ENCODE measurements at regions not wholly inside any gene's neighbourhood (a gene's known extent, or its start where the extent isn't known, plus 50 kb on each side); places are given as distances from the start of the nearest gene placed in this dataset.

DNA sequence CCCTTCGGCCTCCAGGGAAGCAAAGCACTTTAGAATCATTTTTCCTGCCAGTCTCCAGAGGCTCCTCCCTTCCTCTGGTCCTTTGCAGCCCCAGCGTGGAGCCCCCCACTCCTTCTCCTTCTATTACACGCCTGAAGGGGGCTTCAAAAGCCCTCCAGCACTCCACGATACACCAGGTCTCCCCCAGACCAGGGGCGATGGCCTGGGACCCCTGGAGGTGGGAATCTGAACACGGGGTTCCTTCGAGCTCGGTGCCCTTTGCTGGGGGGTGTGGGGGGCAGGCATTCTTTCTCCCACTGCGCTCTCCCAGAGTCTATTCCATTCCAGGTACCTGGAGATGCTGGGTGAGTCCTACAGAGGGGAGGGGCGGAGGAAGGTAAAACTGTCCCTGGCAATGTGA is 97.6 kb downstream of the HMX1 start:
- TF ChIP-seq, protein P1, sequence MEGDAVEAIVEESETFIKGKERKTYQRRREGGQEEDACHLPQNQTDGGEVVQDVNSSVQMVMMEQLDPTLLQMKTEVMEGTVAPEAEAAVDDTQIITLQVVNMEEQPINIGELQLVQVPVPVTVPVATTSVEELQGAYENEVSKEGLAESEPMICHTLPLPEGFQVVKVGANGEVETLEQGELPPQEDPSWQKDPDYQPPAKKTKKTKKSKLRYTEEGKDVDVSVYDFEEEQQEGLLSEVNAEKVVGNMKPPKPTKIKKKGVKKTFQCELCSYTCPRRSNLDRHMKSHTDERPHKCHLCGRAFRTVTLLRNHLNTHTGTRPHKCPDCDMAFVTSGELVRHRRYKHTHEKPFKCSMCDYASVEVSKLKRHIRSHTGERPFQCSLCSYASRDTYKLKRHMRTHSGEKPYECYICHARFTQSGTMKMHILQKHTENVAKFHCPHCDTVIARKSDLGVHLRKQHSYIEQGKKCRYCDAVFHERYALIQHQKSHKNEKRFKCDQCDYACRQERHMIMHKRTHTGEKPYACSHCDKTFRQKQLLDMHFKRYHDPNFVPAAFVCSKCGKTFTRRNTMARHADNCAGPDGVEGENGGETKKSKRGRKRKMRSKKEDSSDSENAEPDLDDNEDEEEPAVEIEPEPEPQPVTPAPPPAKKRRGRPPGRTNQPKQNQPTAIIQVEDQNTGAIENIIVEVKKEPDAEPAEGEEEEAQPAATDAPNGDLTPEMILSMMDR (IDR thresholded peaks at IDR 0.05; ENCODE audit: extremely low read depth in 1 of 2, insufficient read depth in 1 of 2, low read depth in 1 of 2, low read length in 2 of 2), result no peak
- TF ChIP-seq POLR2A (IDR thresholded peaks at IDR 0.05; ENCODE audit: low read depth, low read length), result no peak
- no peak for TF ChIP-seq POLR2AphosphoS5 (IDR thresholded peaks at IDR 0.05; ENCODE audit: insufficient read depth, low read depth, low read length)
- TF ChIP-seq EZH2 (IDR thresholded peaks at IDR 0.05; ENCODE audit: borderline replicate concordance, low read depth, low read length, severe bottlenecking), result no peak
- no peak for TF ChIP-seq JUN (IDR thresholded peaks at IDR 0.05; ENCODE audit: borderline replicate concordance, insufficient read depth, insufficient read length, low read depth)
- no peak for TF ChIP-seq MYC (IDR thresholded peaks at IDR 0.05; ENCODE audit: low read depth, low read length)
- TF ChIP-seq, protein P2, sequence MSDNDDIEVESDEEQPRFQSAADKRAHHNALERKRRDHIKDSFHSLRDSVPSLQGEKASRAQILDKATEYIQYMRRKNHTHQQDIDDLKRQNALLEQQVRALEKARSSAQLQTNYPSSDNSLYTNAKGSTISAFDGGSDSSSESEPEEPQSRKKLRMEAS (IDR thresholded peaks at IDR 0.05; ENCODE audit: insufficient read depth, insufficient read length), result no peak
- TF ChIP-seq FOS (IDR thresholded peaks at IDR 0.05; ENCODE audit: borderline replicate concordance, insufficient read depth, low read length), result no peak
- no peak for TF ChIP-seq GATA2 (IDR thresholded peaks at IDR 0.05; ENCODE audit: insufficient read depth, insufficient read length, low read depth, low read length)
